Caco-2 (cell line): ENCODE measurements at regions not wholly inside any gene's neighbourhood (a gene's known extent, or its start where the extent isn't known, plus 50 kb on each side); places are given as distances from the start of the nearest gene placed in this dataset.

ENCODE experiments used
- BruUV-seq: library from RNA; stranded (reverse); fragments of 400-500 nt; replicated peaks from 2 replicates; lab custom pipeline; 2021; lab: Mats Ljungman, UMichigan
- CTCF ChIA-PET: fragments of 300-600 bp; sonication (Branson Sonifier 250); formaldehyde crosslinking; loops from one replicate; lab custom pipeline; 2022; ENCODE audit warnings: antibody characterized with exemption; lab: Charles Lee
- POLR2A ChIA-PET: fragments of 300-600 bp; sonication (Branson Sonifier 250); formaldehyde crosslinking; loops from one replicate; lab custom pipeline; 2022; ENCODE audit warnings: antibody characterized with exemption; lab: Charles Lee
- DNase-seq, 2 experiments: peaks; one replicate each; pipeline versions ENCODE4 v3.0.0 to v3.0.0-alpha.2; 2020 to 2022
- H3K27me3 ChIP-seq: replicated peaks from 2 replicates; pipeline ENCODE4 v1.6.0; 2011; ENCODE audit warnings: low read length; ENCODE audit not compliant: control insufficient read depth, insufficient read depth
- H3K36me3 ChIP-seq: 2 replicates; pipeline ENCODE4 v1.5.1; 2011; ENCODE audit warnings: low read length; ENCODE audit not compliant: control insufficient read depth, insufficient read depth
- H3K4me1 ChIP-seq: fragments of 250-450 bp; sonication (Bioruptor Pico); 2 replicates; pipeline ENCODE4 v1.5.1; 2020; ENCODE audit warnings: mild to moderate bottlenecking
- H3K4me3 ChIP-seq: 2 replicates; pipeline ENCODE4 v1.5.1; 2011; ENCODE audit warnings: low read depth, mild to moderate bottlenecking, control low read depth, low read length
- H3K9me3 ChIP-seq: fragments of 250-450 bp; sonication (Bioruptor Pico); 2 replicates; pipeline ENCODE4 v1.5.1; 2020; ENCODE audit warnings: mild to moderate bottlenecking, moderate library complexity
- H3K27ac Mint-ChIP-seq: one replicate; pipeline ENCODE4 v1.8.0; 2022; ENCODE audit warnings: mixed read lengths; ENCODE audit not compliant: unreplicated experiment
- H3K27me3 Mint-ChIP-seq: one replicate; pipeline ENCODE4 v1.8.0; 2022; ENCODE audit warnings: mixed read lengths; ENCODE audit not compliant: insufficient read depth, unreplicated experiment
- H3K36me3 Mint-ChIP-seq: one replicate; pipeline ENCODE4 v1.8.0; 2022; ENCODE audit warnings: mild to moderate bottlenecking, mixed read lengths; ENCODE audit not compliant: insufficient read depth, unreplicated experiment
- H3K4me1 Mint-ChIP-seq: one replicate; pipeline ENCODE4 v1.8.0; 2022; ENCODE audit warnings: low read depth, mixed read lengths; ENCODE audit not compliant: unreplicated experiment
- H3K4me3 Mint-ChIP-seq: one replicate; pipeline ENCODE4 v1.8.0; 2022; ENCODE audit warnings: mild to moderate bottlenecking, moderate library complexity, mixed read lengths; ENCODE audit not compliant: unreplicated experiment
- H3K9me3 Mint-ChIP-seq: one replicate; pipeline ENCODE4 v1.8.0; 2022; ENCODE audit warnings: mixed read lengths; ENCODE audit not compliant: unreplicated experiment
- intact Hi-C: fragments of 100-400 bp; cut with micrococcal nuclease; formaldehyde crosslinking; loops from one replicate; pipeline ENCODE4 v1.10.0; 2022; ENCODE audit not compliant: unreplicated experiment
- TF ChIP-seq, protein P1 (sequence below), 2 experiments: fragments of 200-600 bp in 1 of 2; IDR thresholded peaks; 1 replicate in 1 of 2; 2 replicates in 1 of 2; pipeline versions ENCODE4 v1.5.1 to v1.8.0; 2011 to 2022; ENCODE audit warnings: antibody characterized with exemption in 1 of 2, control low read depth in 1 of 2, inconsistent platforms in 1 of 2, low read depth in 1 of 2, low read length in 1 of 2, mild to moderate bottlenecking in 1 of 2, moderate library complexity in 1 of 2; ENCODE audit not compliant: insufficient read depth in 1 of 2, severe bottlenecking in 1 of 2, unreplicated experiment in 1 of 2

DNA sequence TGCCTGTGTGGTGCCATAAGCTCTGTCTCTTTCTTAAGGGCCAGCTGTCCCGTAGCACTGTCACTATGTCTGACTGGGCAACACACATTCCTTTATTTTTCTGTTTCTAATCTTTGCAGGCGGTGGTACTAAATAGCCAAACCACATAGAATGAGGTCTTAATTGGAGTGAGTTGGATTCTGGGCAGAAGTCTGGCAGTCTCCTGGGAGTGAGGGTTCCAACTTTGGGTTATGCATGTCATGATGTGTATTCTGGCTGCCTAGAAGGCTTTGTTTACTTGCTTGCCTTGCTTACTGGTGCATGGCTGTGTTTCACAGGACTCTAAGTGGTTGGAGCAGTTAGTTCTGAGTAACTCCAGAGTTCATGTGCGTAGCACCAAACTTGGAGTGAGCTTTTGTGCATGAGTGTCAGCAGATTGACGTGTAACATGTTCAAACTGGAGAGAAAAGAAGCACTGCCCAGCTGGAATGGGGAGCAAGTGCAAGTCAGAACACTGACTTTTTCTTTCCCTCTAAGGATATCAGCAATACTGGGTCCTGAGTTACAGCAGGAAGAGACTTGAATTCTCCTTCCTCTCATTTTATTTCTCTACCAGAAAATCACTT is 185.8 kb downstream of the PCSK1 start:
- intact Hi-C loops: loop anchor here (5.0 kb wide), 2 partner anchors 85 to 390 kb away; no protein-coding TSS in a partner anchor
- no peaks in the 10 kb centered on the region for H3K27me3 Mint-ChIP-seq
- H3K27ac Mint-ChIP-seq: no peak overlapping the region
- H3K4me1 Mint-ChIP-seq: peaks cover 26% of the 10 kb centered on the region
- CTCF ChIA-PET: no interaction called here
- no peak overlapping the region for H3K4me3 Mint-ChIP-seq
- H3K4me3 ChIP-seq: no peak overlapping the region
- no peaks in the 10 kb centered on the region for H3K9me3 Mint-ChIP-seq
- DNase-seq: no peak
- no peaks in the 10 kb centered on the region for H3K9me3 ChIP-seq
- TF ChIP-seq, protein P1, sequence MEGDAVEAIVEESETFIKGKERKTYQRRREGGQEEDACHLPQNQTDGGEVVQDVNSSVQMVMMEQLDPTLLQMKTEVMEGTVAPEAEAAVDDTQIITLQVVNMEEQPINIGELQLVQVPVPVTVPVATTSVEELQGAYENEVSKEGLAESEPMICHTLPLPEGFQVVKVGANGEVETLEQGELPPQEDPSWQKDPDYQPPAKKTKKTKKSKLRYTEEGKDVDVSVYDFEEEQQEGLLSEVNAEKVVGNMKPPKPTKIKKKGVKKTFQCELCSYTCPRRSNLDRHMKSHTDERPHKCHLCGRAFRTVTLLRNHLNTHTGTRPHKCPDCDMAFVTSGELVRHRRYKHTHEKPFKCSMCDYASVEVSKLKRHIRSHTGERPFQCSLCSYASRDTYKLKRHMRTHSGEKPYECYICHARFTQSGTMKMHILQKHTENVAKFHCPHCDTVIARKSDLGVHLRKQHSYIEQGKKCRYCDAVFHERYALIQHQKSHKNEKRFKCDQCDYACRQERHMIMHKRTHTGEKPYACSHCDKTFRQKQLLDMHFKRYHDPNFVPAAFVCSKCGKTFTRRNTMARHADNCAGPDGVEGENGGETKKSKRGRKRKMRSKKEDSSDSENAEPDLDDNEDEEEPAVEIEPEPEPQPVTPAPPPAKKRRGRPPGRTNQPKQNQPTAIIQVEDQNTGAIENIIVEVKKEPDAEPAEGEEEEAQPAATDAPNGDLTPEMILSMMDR (IDR thresholded peaks at IDR 0.05; ENCODE audit: insufficient read depth in 1 of 2, low read depth in 1 of 2, low read length in 1 of 2, severe bottlenecking in 1 of 2, unreplicated experiment in 1 of 2): no peak
- H3K4me1 ChIP-seq: peaks cover 25% of the 10 kb centered on the region
- no peaks in the 10 kb centered on the region for H3K27me3 ChIP-seq
- no TSS peak for BruUV-seq
- no peaks in the 10 kb centered on the region for H3K36me3 Mint-ChIP-seq
- POLR2A ChIA-PET: no interaction called here
- no peaks in the 10 kb centered on the region for H3K36me3 ChIP-seq

DNA sequence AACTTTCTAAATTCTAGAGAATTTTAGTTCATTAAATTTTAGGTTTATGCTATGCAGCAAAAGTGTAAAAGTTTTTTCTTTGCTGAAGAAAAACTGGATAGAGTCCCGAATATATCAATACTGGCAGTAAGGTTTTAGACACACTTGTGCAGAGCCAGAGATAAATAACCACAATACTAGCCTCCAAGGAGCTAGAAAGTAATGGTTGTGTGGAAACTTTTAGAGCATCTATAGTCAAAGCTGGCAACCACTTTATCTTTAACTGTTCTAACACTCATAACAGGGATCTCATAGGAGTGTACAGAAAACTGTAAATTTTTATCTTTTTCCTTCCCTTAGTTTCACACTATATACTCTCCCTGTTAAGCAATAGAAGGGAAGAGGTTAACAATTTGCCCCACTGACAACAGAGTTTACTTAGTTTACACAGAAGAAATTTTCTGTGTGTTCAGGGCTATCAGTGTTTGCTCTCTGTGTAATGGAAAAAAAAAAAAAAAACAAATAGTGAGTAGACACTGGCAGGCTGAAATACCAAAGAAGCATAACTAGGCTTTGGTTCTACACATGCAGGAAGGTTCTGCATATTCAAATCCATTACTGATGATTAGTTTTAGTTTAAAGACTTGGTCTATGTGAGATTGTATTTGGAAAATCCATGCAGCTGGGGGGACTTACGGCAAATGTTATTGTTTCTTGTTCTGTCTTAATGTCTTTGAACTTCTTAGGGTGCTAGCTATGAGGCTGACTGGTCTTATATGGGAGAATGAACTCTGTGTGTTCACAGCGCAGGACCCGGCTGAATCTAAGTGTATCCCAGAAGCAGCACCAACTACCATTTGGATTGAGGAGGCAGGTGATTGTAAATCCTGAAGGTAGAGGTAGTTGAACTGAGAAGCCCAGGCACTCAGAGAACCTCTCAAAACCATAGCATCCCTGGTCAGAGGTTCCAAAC is 187.6 kb downstream of the PCSK1 start:
- ChIA-PET CTCF (interaction anchor here (0.5 to 0.6 kb wide), 2 partner anchors 91 to 284 kb away, joined by 3 to 4 read pairs; no protein-coding TSS in a partner anchor), POLR2A (no interaction called here)
- Mint-ChIP-seq H3K27ac (peak overlapping the region; percentile 83), H3K9me3 (no peaks in the 10 kb centered on the region), H3K4me1 (peaks cover 26% of the 10 kb centered on the region), H3K36me3 (no peaks in the 10 kb centered on the region), H3K27me3 (no peaks in the 10 kb centered on the region), H3K4me3 (peak overlapping the region; percentile 38)
- peak in 1 of 2 experiments; percentile 53 for DNase-seq
- no TSS peak for BruUV-seq
- intact Hi-C loops: loop anchor here (1.0 to 5.0 kb wide), 3 partner anchors 58 to 388 kb away; no protein-coding TSS in a partner anchor
- no peaks in the 10 kb centered on the region for H3K36me3 ChIP-seq
- no peaks in the 10 kb centered on the region for H3K27me3 ChIP-seq
- TF ChIP-seq, protein P1 (IDR thresholded peaks at IDR 0.05; ENCODE audit: insufficient read depth in 1 of 2, low read depth in 1 of 2, low read length in 1 of 2, severe bottlenecking in 1 of 2, unreplicated experiment in 1 of 2): no peak
- H3K9me3 ChIP-seq: no peaks in the 10 kb centered on the region
- peaks cover 25% of the 10 kb centered on the region for H3K4me1 ChIP-seq
- no peak overlapping the region for H3K4me3 ChIP-seq

DNA sequence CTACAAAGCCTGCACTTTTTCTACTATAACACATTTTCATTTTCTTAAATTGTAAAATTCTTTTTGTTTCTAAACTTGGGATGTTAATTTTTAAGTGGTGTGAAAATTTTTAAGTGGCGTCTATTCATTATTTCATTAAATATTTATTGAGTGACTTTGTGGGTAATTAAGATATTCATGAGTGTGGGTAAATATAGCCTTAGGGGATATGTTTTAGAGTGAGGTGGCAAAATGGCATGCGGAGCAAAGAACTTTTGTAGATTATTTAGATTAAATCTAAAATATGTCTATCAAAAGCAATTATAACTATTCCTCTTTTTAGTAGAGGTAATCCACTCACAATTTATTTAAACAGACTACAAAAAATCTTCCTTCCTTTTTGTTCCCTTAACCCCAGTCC is 188.4 kb downstream of the PCSK1 start:
- Histone ChIP-seq H3K36me3 (no peaks in the 10 kb centered on the region), H3K4me1 (peaks cover 25% of the 10 kb centered on the region), H3K27me3 (no peaks in the 10 kb centered on the region), H3K4me3 (no peak overlapping the region), H3K9me3 (no peaks in the 10 kb centered on the region)
- intact Hi-C loops: loop anchor here (1.0 to 5.0 kb wide), 3 partner anchors 57 to 387 kb away; no protein-coding TSS in a partner anchor
- TF ChIP-seq, protein P1 (IDR thresholded peaks at IDR 0.05; ENCODE audit: insufficient read depth in 1 of 2, low read depth in 1 of 2, low read length in 1 of 2, severe bottlenecking in 1 of 2, unreplicated experiment in 1 of 2): no peak
- Mint-ChIP-seq H3K9me3 (no peaks in the 10 kb centered on the region), H3K4me1 (peaks cover 33% of the 10 kb centered on the region), H3K4me3 (no peak overlapping the region), H3K27ac (no peak overlapping the region), H3K27me3 (no peaks in the 10 kb centered on the region), H3K36me3 (no peaks in the 10 kb centered on the region)
- DNase-seq: no peak
- ChIA-PET CTCF (no interaction called here), POLR2A (no interaction called here)
- no TSS peak for BruUV-seq
